Breast epithelium (tissue), 3 donors: ENCODE measurements at regions not wholly inside any gene's neighbourhood (a gene's known extent, or its start where the extent isn't known, plus 50 kb on each side); places are given as distances from the start of the nearest gene placed in this dataset.
"Not testable (repeated sequence)": the region's sequence is repeated elsewhere in the genome, so short reads cannot be mapped to it uniquely, and the experiment has no call there.

Source experiments
- POLR2A ChIP-seq: fragments of 450-650 bp; IDR thresholded peaks from one replicate; pipeline ENCODE4 v1.6.1; 2016; ENCODE audit warnings: antibody characterized with exemption, mild to moderate bottlenecking, moderate library complexity
- POLR2AphosphoS5 ChIP-seq, 3 donors: sonication (generic); formaldehyde crosslinking; IDR thresholded peaks; one replicate each; pipeline ENCODE4 v1.6.1; 2017; ENCODE audit warnings: antibody characterized with exemption in 3 of 3
- TF ChIP-seq, protein P1 (sequence below), 3 donors: fragments of 450-650 bp; IDR thresholded peaks; one replicate each; pipeline ENCODE4 v1.5.1; 2016 to 2017; ENCODE audit warnings: antibody characterized with exemption in 3 of 3, mild to moderate bottlenecking in 3 of 3, moderate library complexity in 3 of 3

DNA sequence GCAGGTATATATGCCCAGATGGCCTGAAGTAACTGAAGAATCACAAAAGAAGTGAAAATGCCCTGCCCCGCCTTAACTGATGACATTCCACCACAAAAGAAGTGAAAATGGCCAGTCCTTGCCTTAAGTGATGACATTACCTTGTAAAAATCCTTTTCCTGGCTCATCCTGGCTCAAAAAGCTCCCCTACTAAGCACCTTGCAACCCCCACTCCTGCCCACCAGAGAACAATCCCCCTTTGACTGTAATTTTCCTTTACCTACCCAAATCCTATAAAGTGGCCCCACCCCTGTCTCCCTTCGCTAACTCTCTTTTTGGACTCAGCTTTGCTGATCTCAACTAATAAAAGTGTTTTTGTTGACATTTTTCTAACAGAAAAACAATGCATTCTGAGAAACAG, 385.4 kb upstream of the CXADR start:
- TF ChIP-seq POLR2A; POLR2AphosphoS5 (IDR thresholded peaks at IDR 0.05): not testable (repeated sequence)
- TF ChIP-seq, protein P1, sequence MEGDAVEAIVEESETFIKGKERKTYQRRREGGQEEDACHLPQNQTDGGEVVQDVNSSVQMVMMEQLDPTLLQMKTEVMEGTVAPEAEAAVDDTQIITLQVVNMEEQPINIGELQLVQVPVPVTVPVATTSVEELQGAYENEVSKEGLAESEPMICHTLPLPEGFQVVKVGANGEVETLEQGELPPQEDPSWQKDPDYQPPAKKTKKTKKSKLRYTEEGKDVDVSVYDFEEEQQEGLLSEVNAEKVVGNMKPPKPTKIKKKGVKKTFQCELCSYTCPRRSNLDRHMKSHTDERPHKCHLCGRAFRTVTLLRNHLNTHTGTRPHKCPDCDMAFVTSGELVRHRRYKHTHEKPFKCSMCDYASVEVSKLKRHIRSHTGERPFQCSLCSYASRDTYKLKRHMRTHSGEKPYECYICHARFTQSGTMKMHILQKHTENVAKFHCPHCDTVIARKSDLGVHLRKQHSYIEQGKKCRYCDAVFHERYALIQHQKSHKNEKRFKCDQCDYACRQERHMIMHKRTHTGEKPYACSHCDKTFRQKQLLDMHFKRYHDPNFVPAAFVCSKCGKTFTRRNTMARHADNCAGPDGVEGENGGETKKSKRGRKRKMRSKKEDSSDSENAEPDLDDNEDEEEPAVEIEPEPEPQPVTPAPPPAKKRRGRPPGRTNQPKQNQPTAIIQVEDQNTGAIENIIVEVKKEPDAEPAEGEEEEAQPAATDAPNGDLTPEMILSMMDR (IDR thresholded peaks at IDR 0.05): not testable (repeated sequence)
